H1 (cell line): ENCODE measurements at regions not wholly inside any gene's neighbourhood (a gene's known extent, or its start where the extent isn't known, plus 50 kb on each side); places are given as distances from the start of the nearest gene placed in this dataset.

ENCODE experiments used
- CTCF ChIA-PET: fragments of 300-600 bp; sonication (Branson Sonifier 250); formaldehyde crosslinking; loops from one replicate; lab custom pipeline; 2021; ENCODE audit not compliant: partially characterized antibody; lab: Charles Lee
- POLR2A ChIA-PET: fragments of 300-600 bp; sonication (Branson Sonifier 250); formaldehyde crosslinking; loops from one replicate; lab custom pipeline; 2021; ENCODE audit warnings: inconsistent platforms; ENCODE audit not compliant: partially characterized antibody; lab: Charles Lee
- DNase-seq, 2 experiments: peaks; one replicate each; pipeline versions ENCODE4 v3.0.0 to v3.0.0-alpha.2; 2010 to 2022; ENCODE audit warnings: low spot score in 2 of 2, low read depth in 1 of 2, mixed read lengths in 1 of 2
- FAIRE-seq: peaks from 2 replicates; lab custom pipeline; 2011; peaks lifted over from hg19 to GRCh38; lab: Jason Lieb, UNC
- H2AFZ ChIP-seq: 2 replicates; pipeline ENCODE4 v1.8.1; 2012; ENCODE audit warnings: low read length, inconsistent platforms
- H2AK5ac ChIP-seq: 2 replicates; pipeline ENCODE4 v1.6.1; 2013; ENCODE audit warnings: low read depth, low read length
- H2BK120ac ChIP-seq: replicated peaks from 2 replicates; pipeline ENCODE3; 2013; ENCODE audit warnings: low read depth, low read length, inconsistent platforms
- H2BK12ac ChIP-seq: 2 replicates; pipeline ENCODE4 v1.6.1; 2013; ENCODE audit warnings: low read depth, low read length
- H2BK15ac ChIP-seq: 2 replicates; pipeline ENCODE4 v1.6.1; 2013; ENCODE audit warnings: low read length
- H2BK20ac ChIP-seq: 2 replicates; pipeline ENCODE4 v1.6.1; 2013; ENCODE audit warnings: low read length
- H2BK5ac ChIP-seq: 2 replicates; pipeline ENCODE4 v1.6.1; 2013; ENCODE audit warnings: low read depth, low read length
- H3K14ac ChIP-seq: 2 replicates; pipeline ENCODE4 v1.6.1; 2013; ENCODE audit warnings: inconsistent platforms; ENCODE audit not compliant: insufficient read length
- H3K18ac ChIP-seq: 2 replicates; pipeline ENCODE4 v1.6.1; 2013; ENCODE audit warnings: low read length; ENCODE audit errors: extremely low read depth
- H3K23ac ChIP-seq: 2 replicates; pipeline ENCODE4 v1.6.1; 2013; ENCODE audit warnings: inconsistent platforms; ENCODE audit not compliant: insufficient read length
- H3K23me2 ChIP-seq: 2 replicates; pipeline ENCODE4 v1.6.1; 2013; ENCODE audit warnings: low read depth, low read length
- H3K27ac ChIP-seq: 2 replicates; pipeline ENCODE4 v1.6.1; 2011; ENCODE audit warnings: low read depth, low read length, inconsistent platforms
- H3K27me3 ChIP-seq, 4 experiments: replicated peaks in 1 of 4; 1 replicate in 1 of 4; 2 replicates in 3 of 4; pipeline versions ENCODE4 v1.6.1 to v1.8.1; 2011 to 2013; ENCODE audit warnings: low read length in 3 of 4, mild to moderate bottlenecking in 3 of 4, inconsistent platforms in 2 of 4, mixed read lengths in 2 of 4, moderate library complexity in 1 of 4; ENCODE audit not compliant: control insufficient read depth in 3 of 4, insufficient read depth in 3 of 4; ENCODE audit errors: extremely low read depth in 1 of 4
- H3K36me3 ChIP-seq, 4 experiments: 2 replicates each; pipeline versions ENCODE4 v1.6.1 to v1.8.1; 2011 to 2013; ENCODE audit warnings: mild to moderate bottlenecking in 4 of 4, low read length in 3 of 4, moderate library complexity in 2 of 4, control low read depth in 1 of 4, inconsistent platforms in 1 of 4; ENCODE audit not compliant: insufficient read depth in 4 of 4, control insufficient read depth in 2 of 4
- H3K4ac ChIP-seq: replicated peaks from 2 replicates; pipeline ENCODE3; 2013; ENCODE audit warnings: low read length, low read depth, mixed read lengths, inconsistent platforms; ENCODE audit not compliant: insufficient read length
- H3K4me1 ChIP-seq, 4 experiments: replicated peaks in 1 of 4; 1 replicate in 1 of 4; 2 replicates in 3 of 4; pipeline versions ENCODE4 v1.6.1 to v1.8.1; 2011 to 2013; ENCODE audit warnings: low read length in 3 of 4, inconsistent platforms in 2 of 4, mixed read lengths in 1 of 4; ENCODE audit not compliant: insufficient read depth in 4 of 4, control insufficient read depth in 3 of 4
- H3K4me2 ChIP-seq, 2 experiments: 2 replicates each; pipeline versions ENCODE4 v1.6.1 to v1.8.1; 2011 to 2013; ENCODE audit warnings: low read depth in 2 of 2, low read length in 2 of 2, control low read depth in 1 of 2, inconsistent platforms in 1 of 2, mild to moderate bottlenecking in 1 of 2; ENCODE audit not compliant: insufficient read depth in 1 of 2
- H3K4me3 ChIP-seq, 4 experiments: fragments of 200-600, 300-600 bp in 1 of 4; sonication (generic), shearing (Covaris generic), sonication (Bioruptor Twin) in 1 of 4; 2 replicates each; pipeline versions ENCODE4 v1.5.1 to v1.8.1; 2011 to 2016; ENCODE audit warnings: low read length in 4 of 4, low read depth in 3 of 4, control low read depth in 2 of 4, inconsistent platforms in 2 of 4, mild to moderate bottlenecking in 2 of 4, mixed read lengths in 1 of 4, moderate library complexity in 1 of 4; ENCODE audit not compliant: insufficient read depth in 2 of 4; ENCODE audit errors: extremely low read depth in 1 of 4
- H3K56ac ChIP-seq: replicated peaks from 2 replicates; pipeline ENCODE3; 2013; ENCODE audit warnings: low read depth, mild to moderate bottlenecking, mixed read lengths, low read length, inconsistent platforms; ENCODE audit not compliant: insufficient read length
- H3K79me1 ChIP-seq: 2 replicates; pipeline ENCODE4 v1.6.1; 2013; ENCODE audit warnings: low read depth, low read length, control low read depth
- H3K79me2 ChIP-seq, 2 experiments: 2 replicates each; pipeline versions ENCODE4 v1.6.1 to v1.8.1; 2012 to 2013; ENCODE audit warnings: low read length in 2 of 2, mild to moderate bottlenecking in 2 of 2, inconsistent platforms in 1 of 2; ENCODE audit not compliant: insufficient read depth in 2 of 2, control insufficient read depth in 1 of 2
- H3K9ac ChIP-seq, 4 experiments: replicated peaks in 1 of 4; 1 replicate in 1 of 4; 2 replicates in 3 of 4; pipeline versions ENCODE4 v1.6.1 to v1.8.1; 2011 to 2013; ENCODE audit warnings: low read depth in 3 of 4, low read length in 3 of 4, control low read depth in 2 of 4, mild to moderate bottlenecking in 2 of 4, moderate library complexity in 2 of 4, inconsistent platforms in 1 of 4; ENCODE audit errors: extremely low read depth in 1 of 4
- H3K9me3 ChIP-seq, 2 experiments: 2 replicates each; pipeline versions ENCODE4 v1.6.1 to v1.8.1; 2012 to 2013; ENCODE audit warnings: mild to moderate bottlenecking in 2 of 2, moderate library complexity in 2 of 2, control low read depth in 1 of 2, inconsistent platforms in 1 of 2, low read depth in 1 of 2, low read length in 1 of 2, mixed read lengths in 1 of 2; ENCODE audit not compliant: insufficient read depth in 2 of 2
- H4K20me1 ChIP-seq, 2 experiments: replicated peaks in 1 of 2; 2 replicates each; pipeline versions ENCODE3 to v1.8.1; 2011 to 2013; ENCODE audit warnings: inconsistent platforms in 2 of 2, low read length in 2 of 2, mild to moderate bottlenecking in 1 of 2; ENCODE audit not compliant: insufficient read depth in 2 of 2, control insufficient read depth in 1 of 2
- H4K5ac ChIP-seq: 2 replicates; pipeline ENCODE4 v1.6.1; 2013; ENCODE audit warnings: low read length, low read depth, mixed read lengths, inconsistent platforms; ENCODE audit not compliant: insufficient read length
- H4K8ac ChIP-seq: 2 replicates; pipeline ENCODE4 v1.8.0; 2013; ENCODE audit warnings: mild to moderate bottlenecking, moderate library complexity, low read length, inconsistent platforms; ENCODE audit not compliant: insufficient read depth; ENCODE audit errors: extremely low read depth
- H4K91ac ChIP-seq: replicated peaks from 2 replicates; pipeline ENCODE3; 2013; ENCODE audit warnings: low read length, mixed read lengths, inconsistent platforms; ENCODE audit not compliant: insufficient read length
- CEBPB ChIP-seq: IDR thresholded peaks from 2 replicates; pipeline ENCODE4 v1.6.1; 2012; ENCODE audit warnings: low read depth, low read length
- FOSL1 ChIP-seq: IDR thresholded peaks from 2 replicates; pipeline ENCODE4 v1.6.1; 2011; ENCODE audit warnings: mild to moderate bottlenecking, low read depth, low read length, moderate library complexity; ENCODE audit not compliant: insufficient read depth
- HDAC2 ChIP-seq, 2 experiments: fragments of 300-600 bp in 1 of 2; sonication (generic) in 1 of 2; IDR thresholded peaks; 2 replicates each; pipeline ENCODE4 v1.6.1; 2011 to 2012; ENCODE audit warnings: low read depth in 2 of 2, low read length in 2 of 2, mild to moderate bottlenecking in 2 of 2, moderate library complexity in 2 of 2, borderline replicate concordance in 1 of 2, inconsistent platforms in 1 of 2
- KDM1A ChIP-seq: fragments of 200-600, 300-600 bp; sonication (generic); IDR thresholded peaks from 2 replicates; pipeline ENCODE4 v1.7.1; 2016; ENCODE audit warnings: mild to moderate bottlenecking, low read length, borderline replicate concordance
- NANOG ChIP-seq: IDR thresholded peaks from 2 replicates; pipeline ENCODE4 v1.6.1; 2011; ENCODE audit warnings: low read length, low read depth, mild to moderate bottlenecking, inconsistent platforms; ENCODE audit not compliant: insufficient read depth, poor library complexity, severe bottlenecking
- POU5F1 ChIP-seq: IDR thresholded peaks from 2 replicates; pipeline ENCODE4 v1.6.1; 2011; ENCODE audit warnings: low read depth, mild to moderate bottlenecking, low read length, moderate library complexity
- SP4 ChIP-seq: IDR thresholded peaks from 2 replicates; pipeline ENCODE4 v1.6.1; 2012; ENCODE audit warnings: low read length, inconsistent platforms
- ZNF274 ChIP-seq: IDR thresholded peaks from 2 replicates; pipeline ENCODE4 v1.7.0; 2012; ENCODE audit warnings: low read length, borderline replicate concordance; ENCODE audit errors: extremely low read depth
- WGBS, 2 experiments: shearing (Covaris generic) in 1 of 2; methylation state at CpG; one replicate each; pipeline versions ENCODE4 v1.1.6 to v1.1.7; 2013 to 2015; ENCODE audit warnings: low lambda C conversion rate in 2 of 2, mixed read lengths in 2 of 2, inconsistent platforms in 1 of 2, low coverage in 1 of 2, missing lambda C conversion rate in 1 of 2; ENCODE audit not compliant: insufficient replicate concordance in 2 of 2, insufficient coverage in 1 of 2, insufficient read length in 1 of 2; ENCODE audit errors: extremely low coverage in 1 of 2, missing lambda C conversion rate in 1 of 2; 5-methylcytosine and 5-hydroxymethylcytosine counted together
- TF ChIP-seq, protein P1 (sequence below): IDR thresholded peaks from 2 replicates; pipeline ENCODE4 v1.6.1; 2011; ENCODE audit warnings: low read length, improper control_type of control experiment

DNA sequence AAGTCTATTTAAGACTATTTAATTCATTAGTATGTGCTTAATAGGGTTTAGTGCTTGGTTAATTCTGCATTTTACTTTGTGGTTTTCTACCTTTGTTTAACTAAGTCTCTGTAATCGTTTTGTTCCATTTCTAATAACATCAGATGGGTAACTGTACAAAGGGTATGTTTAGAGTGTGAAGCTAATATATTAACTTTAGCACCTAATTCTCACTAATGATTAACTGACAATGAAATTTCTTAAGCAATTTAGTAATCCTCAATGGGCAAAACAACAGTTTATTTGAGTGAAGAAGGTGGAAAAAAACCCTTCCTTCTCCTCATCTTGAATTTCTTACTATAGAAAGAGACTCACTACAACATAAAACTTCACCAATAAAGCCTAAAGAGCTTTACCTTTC is 448.1 kb upstream of the MIR17HG start:
- Histone ChIP-seq H4K8ac (no peak overlapping the region), H2BK120ac (no peak overlapping the region), H3K4me2 (no peak overlapping the region), H2AFZ (no peak overlapping the region), H3K9me3 (no peaks in the 10 kb centered on the region), H3K23ac (no peak overlapping the region), H3K27ac (no peak overlapping the region), H2BK20ac (no peak overlapping the region), H3K4me1 (no peaks in the 10 kb centered on the region), H3K56ac (no peak overlapping the region), H3K9ac (no peak overlapping the region), H3K23me2 (no peaks in the 10 kb centered on the region), H3K36me3 (no peaks in the 10 kb centered on the region), H3K4ac (no peak overlapping the region), H4K5ac (no peak overlapping the region), H3K14ac (no peak overlapping the region), H2BK12ac (no peak overlapping the region), H4K91ac (no peak overlapping the region), H3K79me2 (no peaks in the 10 kb centered on the region), H2BK5ac (no peak overlapping the region), H3K27me3 (no peaks in the 10 kb centered on the region), H2AK5ac (no peak overlapping the region), H3K18ac (no peak overlapping the region), H4K20me1 (no peaks in the 10 kb centered on the region), H3K4me3 (no peak overlapping the region), H2BK15ac (no peak overlapping the region), H3K79me1 (no peaks in the 10 kb centered on the region)
- WGBS, 2 experiments: 77% methylated on average over 1 of the region's 1 CpG; no CpG with 5 or more reads in 1 of the 2 experiments
- ChIA-PET CTCF (interaction anchor here (1.1 kb wide), 1 partner anchor 17 kb away, joined by 3 read pairs; no protein-coding TSS in a partner anchor), POLR2A (no interaction called here)
- FAIRE-seq: no peak
- TF ChIP-seq KDM1A: no peak
- no peak for TF ChIP-seq CEBPB
- TF ChIP-seq POU5F1: no peak
- no peak for TF ChIP-seq HDAC2 (IDR thresholded peaks at IDR 0.05; ENCODE audit: borderline replicate concordance in 1 of 2, low read depth in 2 of 2, low read length in 2 of 2)
- no peak for TF ChIP-seq SP4
- TF ChIP-seq NANOG: no peak
- TF ChIP-seq FOSL1: no peak
- TF ChIP-seq ZNF274: no peak
- TF ChIP-seq, protein P1, sequence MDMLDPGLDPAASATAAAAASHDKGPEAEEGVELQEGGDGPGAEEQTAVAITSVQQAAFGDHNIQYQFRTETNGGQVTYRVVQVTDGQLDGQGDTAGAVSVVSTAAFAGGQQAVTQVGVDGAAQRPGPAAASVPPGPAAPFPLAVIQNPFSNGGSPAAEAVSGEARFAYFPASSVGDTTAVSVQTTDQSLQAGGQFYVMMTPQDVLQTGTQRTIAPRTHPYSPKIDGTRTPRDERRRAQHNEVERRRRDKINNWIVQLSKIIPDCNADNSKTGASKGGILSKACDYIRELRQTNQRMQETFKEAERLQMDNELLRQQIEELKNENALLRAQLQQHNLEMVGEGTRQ: no peak
- no peak for DNase-seq
